ENCODE measurements at regions not wholly inside any gene's neighbourhood (a gene's known extent, or its start where the extent isn't known, plus 50 kb on each side); places are given as distances from the start of the nearest gene placed in this dataset.

DNA sequence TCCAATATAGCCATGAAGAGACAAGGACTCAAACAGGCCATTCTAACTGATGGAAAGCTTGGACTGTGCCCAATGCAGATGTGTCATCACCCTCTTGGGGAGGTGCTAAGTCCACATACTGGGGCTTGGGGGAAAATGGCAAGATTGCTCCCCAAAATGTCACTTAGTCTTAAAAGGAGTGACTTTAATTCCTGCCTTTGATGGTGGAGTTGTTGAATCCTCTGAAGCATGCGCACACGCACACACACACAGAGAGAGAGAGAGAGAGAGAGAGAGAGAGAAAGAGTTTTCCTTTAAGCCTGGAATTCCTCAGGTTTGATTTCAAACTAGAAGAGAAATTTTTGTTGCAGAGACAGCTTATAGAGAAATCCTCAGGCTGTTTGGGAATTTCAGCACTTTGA is 161.9 kb upstream of the GAS1 start:
- DNase-seq (ENCODE audit: low spot score): no peak
- H3K4me1 Mint-ChIP-seq (ENCODE audit: unreplicated experiment): no peaks in the 10 kb centered on the region
- TF ChIP-seq, protein P1, sequence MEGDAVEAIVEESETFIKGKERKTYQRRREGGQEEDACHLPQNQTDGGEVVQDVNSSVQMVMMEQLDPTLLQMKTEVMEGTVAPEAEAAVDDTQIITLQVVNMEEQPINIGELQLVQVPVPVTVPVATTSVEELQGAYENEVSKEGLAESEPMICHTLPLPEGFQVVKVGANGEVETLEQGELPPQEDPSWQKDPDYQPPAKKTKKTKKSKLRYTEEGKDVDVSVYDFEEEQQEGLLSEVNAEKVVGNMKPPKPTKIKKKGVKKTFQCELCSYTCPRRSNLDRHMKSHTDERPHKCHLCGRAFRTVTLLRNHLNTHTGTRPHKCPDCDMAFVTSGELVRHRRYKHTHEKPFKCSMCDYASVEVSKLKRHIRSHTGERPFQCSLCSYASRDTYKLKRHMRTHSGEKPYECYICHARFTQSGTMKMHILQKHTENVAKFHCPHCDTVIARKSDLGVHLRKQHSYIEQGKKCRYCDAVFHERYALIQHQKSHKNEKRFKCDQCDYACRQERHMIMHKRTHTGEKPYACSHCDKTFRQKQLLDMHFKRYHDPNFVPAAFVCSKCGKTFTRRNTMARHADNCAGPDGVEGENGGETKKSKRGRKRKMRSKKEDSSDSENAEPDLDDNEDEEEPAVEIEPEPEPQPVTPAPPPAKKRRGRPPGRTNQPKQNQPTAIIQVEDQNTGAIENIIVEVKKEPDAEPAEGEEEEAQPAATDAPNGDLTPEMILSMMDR (IDR thresholded peaks at IDR 0.05; ENCODE audit: unreplicated experiment): no peak
- no peaks in the 10 kb centered on the region for H3K27me3 Mint-ChIP-seq (ENCODE audit: unreplicated experiment)
- no peaks in the 10 kb centered on the region for H3K36me3 Mint-ChIP-seq (ENCODE audit: low read depth, unreplicated experiment)
- H3K27ac Mint-ChIP-seq (ENCODE audit: unreplicated experiment): no peak overlapping the region
- H3K4me3 Mint-ChIP-seq (ENCODE audit: unreplicated experiment): no peak overlapping the region
- H3K9me3 Mint-ChIP-seq (ENCODE audit: unreplicated experiment): no peaks in the 10 kb centered on the region

DNA sequence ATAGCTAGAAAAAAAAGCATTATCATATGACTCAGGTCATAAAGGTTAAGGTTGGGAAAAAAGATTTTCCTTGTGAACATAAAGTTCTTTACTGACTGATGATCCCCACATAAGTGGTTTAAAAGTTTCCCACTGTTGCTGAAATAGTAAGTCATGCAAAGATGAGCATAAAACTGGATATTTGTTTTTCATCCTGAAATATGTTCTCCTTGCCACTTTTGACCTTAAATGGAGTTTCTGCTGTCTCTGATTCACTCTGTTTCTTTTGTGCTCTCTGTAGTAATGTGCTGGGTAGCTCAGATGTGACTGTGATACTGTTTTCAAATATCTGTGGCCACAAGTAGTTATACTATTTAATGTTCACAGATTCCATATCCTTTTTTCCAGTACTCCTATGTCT is 162.5 kb upstream of the GAS1 start:
- Mint-ChIP-seq H3K4me3 (ENCODE audit: unreplicated experiment) (no peak overlapping the region), H3K4me1 (ENCODE audit: unreplicated experiment) (no peaks in the 10 kb centered on the region)

DNA sequence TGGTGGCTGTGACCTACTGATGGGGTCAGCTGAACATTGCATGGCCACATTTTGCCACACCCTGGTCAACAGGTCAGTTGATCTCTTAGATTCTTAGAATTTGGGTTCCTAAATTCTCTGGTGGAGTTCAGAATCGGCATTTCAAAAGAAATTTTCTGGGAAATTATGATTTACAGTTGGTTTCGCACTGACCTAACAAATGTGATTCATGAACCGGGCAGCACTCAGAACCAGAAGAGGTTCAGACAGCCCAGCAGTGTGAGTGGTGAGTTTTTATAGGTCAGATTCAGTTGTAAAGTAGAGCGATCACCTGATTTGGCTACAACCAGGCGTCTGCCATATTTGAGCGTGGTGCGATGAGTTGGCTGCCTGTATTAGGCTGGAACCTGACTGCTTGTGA is 163.7 kb upstream of the GAS1 start:
- H3K9me3 Mint-ChIP-seq (ENCODE audit: unreplicated experiment): no peaks in the 10 kb centered on the region
- no peak overlapping the region for H3K27ac Mint-ChIP-seq (ENCODE audit: unreplicated experiment)
- no peak for DNase-seq (ENCODE audit: low spot score)
- no peaks in the 10 kb centered on the region for H3K4me1 Mint-ChIP-seq (ENCODE audit: unreplicated experiment)
- TF ChIP-seq, protein P1 (IDR thresholded peaks at IDR 0.05; ENCODE audit: unreplicated experiment): no peak
- no peaks in the 10 kb centered on the region for H3K36me3 Mint-ChIP-seq (ENCODE audit: low read depth, unreplicated experiment)
- no peaks in the 10 kb centered on the region for H3K27me3 Mint-ChIP-seq (ENCODE audit: unreplicated experiment)
- no peak overlapping the region for H3K4me3 Mint-ChIP-seq (ENCODE audit: unreplicated experiment)

More for the DNA sequence above, 162.5 kb upstream of the GAS1 start:
- H3K36me3 Mint-ChIP-seq (ENCODE audit: low read depth, unreplicated experiment): no peaks in the 10 kb centered on the region
- no peak for DNase-seq (ENCODE audit: low spot score)
- TF ChIP-seq, protein P1 (IDR thresholded peaks at IDR 0.05; ENCODE audit: unreplicated experiment): no peak
- H3K27ac Mint-ChIP-seq (ENCODE audit: unreplicated experiment): no peak overlapping the region
- H3K27me3 Mint-ChIP-seq (ENCODE audit: unreplicated experiment): no peaks in the 10 kb centered on the region
- H3K9me3 Mint-ChIP-seq (ENCODE audit: unreplicated experiment): no peaks in the 10 kb centered on the region

DNA sequence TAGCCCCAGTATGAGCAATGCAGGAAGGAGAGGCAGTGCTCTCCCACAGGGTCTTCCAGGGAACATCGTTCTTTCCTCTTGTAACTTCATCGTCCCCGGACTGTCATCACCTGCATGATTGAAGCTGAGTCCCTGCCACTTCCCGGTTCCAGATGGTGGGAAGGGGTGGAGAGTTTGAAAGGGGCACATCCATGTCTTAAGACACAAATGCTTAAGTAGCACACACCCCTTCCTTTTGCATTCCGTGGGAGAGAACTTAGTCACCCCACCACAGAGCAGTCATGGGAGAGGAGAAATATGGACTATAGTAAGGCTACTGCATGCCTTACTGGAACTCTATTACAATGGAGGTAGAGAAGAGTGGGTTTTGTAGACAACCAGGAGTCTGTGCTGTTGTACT is 165.3 kb upstream of the GAS1 start:
- Mint-ChIP-seq H3K27ac (ENCODE audit: unreplicated experiment) (no peak overlapping the region), H3K27me3 (ENCODE audit: unreplicated experiment) (no peaks in the 10 kb centered on the region), H3K9me3 (ENCODE audit: unreplicated experiment) (no peaks in the 10 kb centered on the region), H3K4me3 (ENCODE audit: unreplicated experiment) (no peak overlapping the region), H3K36me3 (ENCODE audit: low read depth, unreplicated experiment) (no peaks in the 10 kb centered on the region), H3K4me1 (ENCODE audit: unreplicated experiment) (no peaks in the 10 kb centered on the region)
- DNase-seq (ENCODE audit: low spot score): no peak
- TF ChIP-seq, protein P1 (IDR thresholded peaks at IDR 0.05; ENCODE audit: unreplicated experiment): no peak

DNA sequence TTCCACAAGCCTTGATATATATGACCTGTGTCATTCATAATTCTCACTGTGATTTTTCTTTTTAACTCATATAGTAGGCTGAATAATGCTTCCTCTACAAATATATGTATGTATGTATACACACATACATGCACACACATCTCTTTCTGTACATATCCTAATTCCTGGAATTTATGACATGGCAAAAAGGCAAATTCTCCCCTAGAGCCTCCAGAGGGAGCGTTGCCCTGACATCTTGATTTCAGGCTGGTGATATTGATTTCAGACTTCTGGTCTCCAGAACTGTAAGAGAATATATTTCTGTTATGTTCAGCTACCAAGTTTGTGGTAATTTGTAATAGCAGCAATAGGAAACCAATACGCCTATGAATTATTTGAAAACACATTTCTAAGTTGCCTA is 166.6 kb upstream of the GAS1 start:
- no peaks in the 10 kb centered on the region for H3K27me3 Mint-ChIP-seq (ENCODE audit: unreplicated experiment)
- DNase-seq (ENCODE audit: low spot score): no peak
- TF ChIP-seq, protein P1 (IDR thresholded peaks at IDR 0.05; ENCODE audit: unreplicated experiment): no peak
- no peaks in the 10 kb centered on the region for H3K4me1 Mint-ChIP-seq (ENCODE audit: unreplicated experiment)
- no peaks in the 10 kb centered on the region for H3K9me3 Mint-ChIP-seq (ENCODE audit: unreplicated experiment)
- H3K4me3 Mint-ChIP-seq (ENCODE audit: unreplicated experiment): no peak overlapping the region
- H3K36me3 Mint-ChIP-seq (ENCODE audit: low read depth, unreplicated experiment): no peaks in the 10 kb centered on the region
- H3K27ac Mint-ChIP-seq (ENCODE audit: unreplicated experiment): no peak overlapping the region
